ENCODE measurements at regions not wholly inside any gene's neighbourhood (a gene's known extent, or its start where the extent isn't known, plus 50 kb on each side); places are given as distances from the start of the nearest gene placed in this dataset.
A peak's percentile ranks its signal among the peaks of the same experiment; 100 is the strongest.

GRCh38 chr20:60121903-60122302 lies 163.7 kb downstream of the CDH26 start:
- peaks cover 11% of the 10 kb centered on the region for H3K27me3 Mint-ChIP-seq (ENCODE audit: low read depth)
- no peak overlapping the region for H3K4me3 Mint-ChIP-seq
- H3K36me3 Mint-ChIP-seq (ENCODE audit: low read depth) = no peaks in the 10 kb centered on the region
- H3K9me3 Mint-ChIP-seq = no peaks in the 10 kb centered on the region
- H3K4me1 Mint-ChIP-seq = peaks cover 8% of the 10 kb centered on the region
- TF ChIP-seq CTCF (conservative IDR thresholded peaks at IDR 0.05) = no peak
- DNase-seq (ENCODE audit: low read depth, low spot score) = no peak
- H3K27ac Mint-ChIP-seq (ENCODE audit: unreplicated experiment) = no peak overlapping the region

- Mint-ChIP-seq H3K9me3 (no peaks in the 10 kb centered on the region), H3K4me1 (peaks cover 8% of the 10 kb centered on the region), H3K36me3 (ENCODE audit: low read depth) (no peaks in the 10 kb centered on the region), H3K27ac (ENCODE audit: unreplicated experiment) (no peak overlapping the region), H3K27me3 (ENCODE audit: low read depth) (peaks cover 11% of the 10 kb centered on the region), H3K4me3 (no peak overlapping the region)
- no peak for TF ChIP-seq CTCF (conservative IDR thresholded peaks at IDR 0.05)
- DNase-seq (ENCODE audit: low read depth, low spot score) = no peak
Measured at GRCh38 chr20:60122671-60123070, 164.4 kb downstream of the CDH26 start.

- Mint-ChIP-seq H3K4me1 (peaks cover 8% of the 10 kb centered on the region), H3K9me3 (no peaks in the 10 kb centered on the region), H3K27ac (ENCODE audit: unreplicated experiment) (no peak overlapping the region), H3K36me3 (ENCODE audit: low read depth) (no peaks in the 10 kb centered on the region), H3K4me3 (no peak overlapping the region), H3K27me3 (ENCODE audit: low read depth) (peaks cover 8% of the 10 kb centered on the region)
- no peak for TF ChIP-seq CTCF (conservative IDR thresholded peaks at IDR 0.05)
- no peak for DNase-seq (ENCODE audit: low read depth, low spot score)
Measured at GRCh38 chr20:60123096-60123495, 164.9 kb downstream of the CDH26 start.

GRCh38 chr20:60123652-60124051 lies 165.4 kb downstream of the CDH26 start:
- Mint-ChIP-seq H3K27ac (ENCODE audit: unreplicated experiment) (no peak overlapping the region), H3K4me1 (peaks cover 8% of the 10 kb centered on the region), H3K36me3 (ENCODE audit: low read depth) (no peaks in the 10 kb centered on the region), H3K9me3 (no peaks in the 10 kb centered on the region), H3K27me3 (ENCODE audit: low read depth) (peaks cover 3% of the 10 kb centered on the region), H3K4me3 (no peak overlapping the region)
- no peak for TF ChIP-seq CTCF (conservative IDR thresholded peaks at IDR 0.05)
- DNase-seq (ENCODE audit: low read depth, low spot score) = no peak

DNA sequence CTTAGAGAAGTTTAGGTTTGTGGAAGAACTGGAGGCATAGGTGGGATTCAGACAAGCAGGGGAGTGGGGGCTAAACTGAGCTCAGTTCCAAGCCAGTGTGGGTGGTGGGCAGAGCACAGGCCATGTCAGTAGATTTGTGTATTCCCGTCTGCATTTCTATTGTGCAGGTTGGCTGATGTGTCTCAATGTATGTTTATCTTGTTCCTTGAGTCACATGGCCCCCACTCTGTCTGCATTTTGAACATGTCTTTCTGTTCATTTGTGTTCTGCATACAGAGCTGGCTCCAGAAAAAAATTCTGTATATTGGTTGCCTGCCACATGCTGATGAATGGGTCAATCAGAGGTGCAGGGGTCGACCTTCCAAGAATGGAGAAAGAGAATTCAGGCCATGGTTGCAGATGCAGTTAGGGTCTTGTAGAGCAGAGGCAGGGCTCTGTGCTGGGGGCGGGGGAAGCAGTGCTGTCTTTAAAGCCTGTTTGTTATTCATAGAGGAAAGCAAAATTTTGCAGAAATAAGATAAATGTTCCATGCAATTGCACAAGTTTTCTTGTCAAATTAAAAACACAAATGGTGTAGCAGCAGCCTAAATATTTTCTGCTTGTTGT lies 166.7 kb downstream of the CDH26 start:
- Mint-ChIP-seq H3K4me1 (peaks cover 8% of the 10 kb centered on the region), H3K36me3 (ENCODE audit: low read depth) (no peaks in the 10 kb centered on the region), H3K27ac (ENCODE audit: unreplicated experiment) (peak overlapping the region; percentile 43), H3K4me3 (no peak overlapping the region), H3K9me3 (no peaks in the 10 kb centered on the region), H3K27me3 (ENCODE audit: low read depth) (no peaks in the 10 kb centered on the region)
- no peak for DNase-seq (ENCODE audit: low read depth, low spot score)
- no peak for TF ChIP-seq CTCF (conservative IDR thresholded peaks at IDR 0.05)

All from neural crest cell (in vitro differentiated cells).